GM12878 (cell line): ENCODE measurements at regions not wholly inside any gene's neighbourhood (a gene's known extent, or its start where the extent isn't known, plus 50 kb on each side); places are given as distances from the start of the nearest gene placed in this dataset.

Source experiments
- ATAC-seq: fragments of 200-7000 bp; cut with Tn5 transposase; 3 replicates; pipeline ENCODE4 v1.9.1; 2020; ENCODE audit warnings: mild to moderate bottlenecking, moderate library complexity
- BruUV-seq: library from RNA; stranded (reverse); fragments of 400-500 nt; replicated peaks from 2 replicates; lab custom pipeline; 2021; lab: Mats Ljungman, UMichigan
- CTCF ChIA-PET: fragments of 300-600 bp; sonication (Branson Sonifier 250); formaldehyde crosslinking; extraction: SDS; loops from one replicate; lab custom pipeline; 2021; ENCODE audit warnings: inconsistent platforms; lab: Yijun Ruan, JAX
- POLR2A ChIA-PET: fragments of 350-600 bp; formaldehyde crosslinking; extraction: SDS; loops from one replicate; lab custom pipeline; 2021; ENCODE audit warnings: inconsistent platforms; lab: Charles Lee
- RAD21 ChIA-PET: fragments of 300-600 bp; sonication (Branson Sonifier 250); formaldehyde crosslinking; loops from one replicate; lab custom pipeline; 2023; ENCODE audit warnings: antibody characterized with exemption; ENCODE audit not compliant: unreplicated experiment; lab: Charles Lee
- SMC1A ChIA-PET: fragments of 300-600 bp; sonication (Branson Sonifier 250); formaldehyde crosslinking; loops from one replicate; lab custom pipeline; 2023; ENCODE audit not compliant: unreplicated experiment, uncharacterized antibody; lab: Charles Lee
- DNase-seq: peaks from one replicate; pipeline ENCODE4 v3.0.0-alpha.2; 2011; ENCODE audit warnings: low read depth, low spot score
- FAIRE-seq: peaks from 3 replicates; lab custom pipeline; 2011; peaks lifted over from hg19 to GRCh38; lab: Jason Lieb, UNC
- H2AFZ ChIP-seq: 2 replicates; pipeline ENCODE4 v1.6.0; 2011; ENCODE audit warnings: low read depth, low read length, control low read depth; ENCODE audit not compliant: control insufficient read depth
- H3K27ac ChIP-seq: 2 replicates; pipeline ENCODE4 v1.5.1; 2011; ENCODE audit warnings: control low read depth; ENCODE audit not compliant: control insufficient read depth, insufficient read depth
- H3K27me3 ChIP-seq, 2 experiments: replicated peaks in 1 of 2; 2 replicates each; pipeline versions ENCODE4 v1.6.0 to v1.6.1; 2011; ENCODE audit warnings: low read length in 1 of 2; ENCODE audit not compliant: control insufficient read depth in 2 of 2, insufficient read depth in 2 of 2
- H3K36me3 ChIP-seq, 2 experiments: 2 replicates each; pipeline ENCODE4 v1.5.1; 2011; ENCODE audit warnings: low read length in 1 of 2; ENCODE audit not compliant: control insufficient read depth in 2 of 2, insufficient read depth in 2 of 2
- H3K4me1 ChIP-seq: 2 replicates; pipeline ENCODE4 v1.6.1; 2011; ENCODE audit warnings: mild to moderate bottlenecking, low read length, moderate library complexity, mixed read lengths; ENCODE audit not compliant: control insufficient read depth, insufficient read depth
- H3K4me2 ChIP-seq: 2 replicates; pipeline ENCODE4 v1.6.0; 2011; ENCODE audit warnings: control low read depth; ENCODE audit not compliant: control insufficient read depth, insufficient read depth
- H3K4me3 ChIP-seq: fragments of 200-600 bp; sonication (generic); 2 replicates; pipeline ENCODE4 v1.5.1; 2016
- H3K79me2 ChIP-seq: 2 replicates; pipeline ENCODE4 v1.6.0; 2011; ENCODE audit warnings: low read length; ENCODE audit not compliant: control insufficient read depth, insufficient read depth
- H3K9ac ChIP-seq: 2 replicates; pipeline ENCODE4 v1.8.0; 2011; ENCODE audit warnings: low read length, control low read depth, mixed read lengths; ENCODE audit not compliant: control insufficient read depth, insufficient read depth
- H3K9me3 ChIP-seq: replicated peaks from 3 replicates; pipeline ENCODE4 v1.5.1; 2011; ENCODE audit warnings: mild to moderate bottlenecking, low read length; ENCODE audit not compliant: control insufficient read depth, insufficient read depth
- H4K20me1 ChIP-seq: 2 replicates; pipeline ENCODE4 v1.6.0; 2011; ENCODE audit not compliant: control insufficient read depth, insufficient read depth
- CBX5 ChIP-seq: sonication (generic); IDR thresholded peaks from 2 replicates; pipeline ENCODE4 v1.6.1; 2016; ENCODE audit warnings: low read depth, moderate library complexity, mild to moderate bottlenecking, inconsistent platforms
- CHD1 ChIP-seq: IDR thresholded peaks from 2 replicates; pipeline ENCODE4 v1.6.1; 2012; ENCODE audit warnings: low read depth, low read length, improper control_type of control experiment
- FOS ChIP-seq: IDR thresholded peaks from 3 replicates; pipeline ENCODE4 v1.6.1; 2011; ENCODE audit warnings: borderline replicate concordance; ENCODE audit not compliant: insufficient read length; ENCODE audit errors: extremely low read depth
- GATAD2B ChIP-seq: fragments of 450-650 bp; conservative IDR thresholded peaks from 2 replicates; pipeline ENCODE4 v1.6.1; 2017; ENCODE audit warnings: low read depth, mild to moderate bottlenecking, moderate library complexity
- IRF5 ChIP-seq: fragments of 450-650 bp; IDR thresholded peaks from 2 replicates; pipeline ENCODE4 v1.6.1; 2017; ENCODE audit warnings: borderline replicate concordance
- PAX5 ChIP-seq: IDR thresholded peaks from 2 replicates; pipeline ENCODE4 v1.6.1; 2011; ENCODE audit warnings: low read depth, low read length, borderline replicate concordance
- PKNOX1 ChIP-seq: fragments of 450-650 bp; IDR thresholded peaks from 2 replicates; pipeline ENCODE4 v1.6.1; 2016; ENCODE audit warnings: mild to moderate bottlenecking
- POLR2AphosphoS5 ChIP-seq: IDR thresholded peaks from 2 replicates; pipeline ENCODE4 v1.6.1; 2011; ENCODE audit warnings: mild to moderate bottlenecking, low read length, inconsistent platforms
- ZBTB40 ChIP-seq: fragments of 450-650 bp; IDR thresholded peaks from 2 replicates; pipeline ENCODE4 v1.6.1; 2016; ENCODE audit warnings: mild to moderate bottlenecking, moderate library complexity, borderline replicate concordance
- ZNF687 ChIP-seq: fragments of 450-650 bp; IDR thresholded peaks from 2 replicates; pipeline ENCODE4 v1.6.1; 2017; ENCODE audit warnings: mild to moderate bottlenecking, moderate library complexity
- WGBS: methylation state at CpG from one replicate; pipeline ENCODE4 v1.1.6; 2016; ENCODE audit warnings: low lambda C conversion rate; ENCODE audit not compliant: insufficient replicate concordance, insufficient coverage; ENCODE audit errors: missing lambda C conversion rate; 5-methylcytosine and 5-hydroxymethylcytosine counted together
- in situ Hi-C: fragments of 300-500 bp; cut with MboI; formaldehyde crosslinking; loops from 9 replicates; pipeline ENCODE4 v1.14.3; 2018; ENCODE audit warnings: mixed read lengths
- intact Hi-C: fragments of 100-400 bp; cut with micrococcal nuclease; formaldehyde crosslinking; loops from one replicate; pipeline ENCODE4 v1.14.2; 2022; ENCODE audit not compliant: unreplicated experiment

GRCh38 chr5:111856876-111857466 is 100.0 kb upstream of the NREP start:
- no peak for FAIRE-seq
- ATAC-seq: no peak
- no peak overlapping the region for H3K27ac ChIP-seq
- ChIA-PET POLR2A (interaction anchor here (0.7 kb wide), 1 partner anchor 463 kb away, joined by 3 read pairs; no protein-coding TSS in a partner anchor), SMC1A (interaction anchor here (0.6 to 1.3 kb wide), 7 partner anchors 9 to 289 kb away, joined by 3 to 5 read pairs (median 3); no protein-coding TSS in a partner anchor), CTCF (interaction anchor here (0.6 to 3.8 kb wide), 10 partner anchors 10 to 327 kb away, joined by 3 to 16 read pairs (median 3); no protein-coding TSS in a partner anchor), RAD21 (interaction anchor here (0.6 to 1.6 kb wide), 4 partner anchors 32 to 306 kb away, joined by 3 to 4 read pairs (median 4); no protein-coding TSS in a partner anchor)
- H3K4me3 ChIP-seq: no peak overlapping the region
- no peaks in the 10 kb centered on the region for H3K79me2 ChIP-seq
- no peak overlapping the region for H3K4me2 ChIP-seq
- intact Hi-C loops: no loop called here
- no peaks in the 10 kb centered on the region for H3K4me1 ChIP-seq
- no peak overlapping the region for H2AFZ ChIP-seq
- TF ChIP-seq PKNOX1 (no peak), ZNF687 (no peak), CHD1 (no peak), CBX5 (no peak), POLR2AphosphoS5 (no peak), PAX5 (no peak), ZBTB40 (no peak), FOS (no peak), GATAD2B (no peak), IRF5 (no peak)
- WGBS: 15% methylated on average over 5 of the region's 5 CpGs
- H4K20me1 ChIP-seq: no peaks in the 10 kb centered on the region
- BruUV-seq: no TSS peak
- H3K9ac ChIP-seq: no peak overlapping the region
- H3K36me3 ChIP-seq: no peaks in the 10 kb centered on the region
- no peaks in the 10 kb centered on the region for H3K9me3 ChIP-seq
- H3K27me3 ChIP-seq: no peaks in the 10 kb centered on the region; a peak in 1 of 4 replicates
- in situ Hi-C loops: no loop called here
- no peak for DNase-seq
